ENCODE measurements at regions not wholly inside any gene's neighbourhood (a gene's known extent, or its start where the extent isn't known, plus 50 kb on each side); places are given as distances from the start of the nearest gene placed in this dataset.

DNA sequence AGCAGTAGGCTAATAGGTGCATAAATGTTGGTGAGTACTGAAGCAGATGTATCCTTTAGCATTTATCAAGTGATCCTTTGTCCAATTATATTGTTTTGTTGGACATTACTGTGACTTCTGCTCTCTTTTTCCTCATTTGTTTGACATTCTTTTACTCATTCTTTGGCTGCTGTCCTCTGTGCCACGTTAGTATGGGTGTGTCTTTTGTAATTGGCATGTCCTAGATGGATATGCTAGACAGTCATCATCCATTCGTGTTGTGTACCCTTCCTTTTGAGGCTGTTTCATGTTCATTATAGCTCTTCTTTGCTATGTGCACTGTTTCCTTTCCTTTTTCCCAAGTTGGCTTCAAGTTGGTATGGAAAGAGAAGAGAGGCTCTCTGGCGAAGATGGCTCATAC is 284.7 kb downstream of the CYP26B1 start:
- no peak overlapping the region for H3K4me2 ChIP-seq
- H2AFZ ChIP-seq (ENCODE audit: low read depth), result no peak overlapping the region
- H4K20me1 ChIP-seq (ENCODE audit: insufficient read depth), result no peaks in the 10 kb centered on the region
- H3K9ac ChIP-seq, result no peak overlapping the region
- no peaks in the 10 kb centered on the region for H3K4me1 ChIP-seq (ENCODE audit: low read depth, poor library complexity, severe bottlenecking)
- no peaks in the 10 kb centered on the region for H3K27me3 ChIP-seq (ENCODE audit: insufficient read depth, low read depth)
- H3K4me3 ChIP-seq (IDR thresholded peaks at IDR 0.05; ENCODE audit: insufficient read depth, low read depth, low read length), result no peak overlapping the region
- H3K79me2 ChIP-seq (ENCODE audit: insufficient read depth, low read depth), result no peaks in the 10 kb centered on the region
- TF ChIP-seq, protein P1, sequence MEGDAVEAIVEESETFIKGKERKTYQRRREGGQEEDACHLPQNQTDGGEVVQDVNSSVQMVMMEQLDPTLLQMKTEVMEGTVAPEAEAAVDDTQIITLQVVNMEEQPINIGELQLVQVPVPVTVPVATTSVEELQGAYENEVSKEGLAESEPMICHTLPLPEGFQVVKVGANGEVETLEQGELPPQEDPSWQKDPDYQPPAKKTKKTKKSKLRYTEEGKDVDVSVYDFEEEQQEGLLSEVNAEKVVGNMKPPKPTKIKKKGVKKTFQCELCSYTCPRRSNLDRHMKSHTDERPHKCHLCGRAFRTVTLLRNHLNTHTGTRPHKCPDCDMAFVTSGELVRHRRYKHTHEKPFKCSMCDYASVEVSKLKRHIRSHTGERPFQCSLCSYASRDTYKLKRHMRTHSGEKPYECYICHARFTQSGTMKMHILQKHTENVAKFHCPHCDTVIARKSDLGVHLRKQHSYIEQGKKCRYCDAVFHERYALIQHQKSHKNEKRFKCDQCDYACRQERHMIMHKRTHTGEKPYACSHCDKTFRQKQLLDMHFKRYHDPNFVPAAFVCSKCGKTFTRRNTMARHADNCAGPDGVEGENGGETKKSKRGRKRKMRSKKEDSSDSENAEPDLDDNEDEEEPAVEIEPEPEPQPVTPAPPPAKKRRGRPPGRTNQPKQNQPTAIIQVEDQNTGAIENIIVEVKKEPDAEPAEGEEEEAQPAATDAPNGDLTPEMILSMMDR (conservative IDR thresholded peaks at IDR 0.05; ENCODE audit: low read depth, low read length), result no peak
- H3K27ac ChIP-seq, result no peak overlapping the region
- no peaks in the 10 kb centered on the region for H3K36me3 ChIP-seq (ENCODE audit: insufficient read depth)

DNA sequence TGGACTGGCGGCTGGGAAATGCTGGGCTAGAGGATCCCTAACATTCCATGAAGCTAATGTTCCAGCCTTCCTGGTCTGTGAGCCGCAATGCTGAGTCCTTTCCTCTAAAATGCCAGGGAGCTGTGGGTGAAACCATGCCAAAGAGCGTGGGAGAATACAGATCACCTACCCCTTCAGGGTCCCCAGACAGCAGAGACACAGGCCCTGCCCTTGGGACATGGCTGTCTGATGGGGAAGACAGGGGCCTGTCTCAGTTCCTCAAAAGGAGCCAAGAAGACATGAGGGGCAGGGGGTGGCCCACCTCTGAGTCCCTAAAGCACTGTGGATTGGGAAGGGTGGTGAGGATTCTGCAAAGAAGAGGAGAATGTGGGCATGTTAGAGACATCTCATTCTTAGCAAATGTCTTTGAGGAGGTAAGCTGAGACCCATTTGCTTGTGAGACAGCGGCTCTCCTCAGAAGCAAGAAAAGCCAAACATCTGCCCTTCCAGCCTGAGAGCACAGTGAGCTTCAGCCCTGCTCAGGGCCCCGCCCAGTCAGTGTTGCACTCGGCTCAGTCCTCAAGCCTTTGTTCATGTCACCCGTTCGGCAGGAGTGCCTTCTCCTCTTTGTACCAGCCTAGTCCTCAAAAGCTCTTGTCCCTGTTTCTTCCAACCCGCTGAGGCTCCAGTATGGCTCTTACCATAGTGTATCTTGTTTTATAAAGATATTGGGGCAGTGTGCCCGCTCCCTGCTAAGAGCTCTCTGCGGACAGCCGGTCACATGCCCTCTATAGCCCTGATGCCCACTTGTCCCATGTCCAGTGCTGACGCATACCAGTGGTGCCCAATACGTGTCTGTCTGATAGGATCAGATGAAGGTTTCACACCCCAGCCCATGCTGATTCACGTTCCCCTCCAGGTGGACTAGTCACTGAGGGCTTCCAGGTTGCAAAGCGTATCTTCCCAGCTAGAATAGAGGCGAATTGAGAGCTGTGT is 286.2 kb downstream of the CYP26B1 start:
- H3K79me2 ChIP-seq (ENCODE audit: insufficient read depth, low read depth), result no peaks in the 10 kb centered on the region
- no peak overlapping the region for H3K9ac ChIP-seq
- no peaks in the 10 kb centered on the region for H3K4me1 ChIP-seq (ENCODE audit: low read depth, poor library complexity, severe bottlenecking)
- TF ChIP-seq, protein P1 (conservative IDR thresholded peaks at IDR 0.05; ENCODE audit: low read depth, low read length), result no peak
- no peaks in the 10 kb centered on the region for H4K20me1 ChIP-seq (ENCODE audit: insufficient read depth)
- H3K4me3 ChIP-seq (IDR thresholded peaks at IDR 0.05; ENCODE audit: insufficient read depth, low read depth, low read length), result no peak overlapping the region
- H3K4me2 ChIP-seq, result no peak overlapping the region
- H2AFZ ChIP-seq (ENCODE audit: low read depth), result no peak overlapping the region
- no peaks in the 10 kb centered on the region for H3K27me3 ChIP-seq (ENCODE audit: insufficient read depth, low read depth)
- no peaks in the 10 kb centered on the region for H3K36me3 ChIP-seq (ENCODE audit: insufficient read depth)
- H3K27ac ChIP-seq, result no peak overlapping the region

DNA sequence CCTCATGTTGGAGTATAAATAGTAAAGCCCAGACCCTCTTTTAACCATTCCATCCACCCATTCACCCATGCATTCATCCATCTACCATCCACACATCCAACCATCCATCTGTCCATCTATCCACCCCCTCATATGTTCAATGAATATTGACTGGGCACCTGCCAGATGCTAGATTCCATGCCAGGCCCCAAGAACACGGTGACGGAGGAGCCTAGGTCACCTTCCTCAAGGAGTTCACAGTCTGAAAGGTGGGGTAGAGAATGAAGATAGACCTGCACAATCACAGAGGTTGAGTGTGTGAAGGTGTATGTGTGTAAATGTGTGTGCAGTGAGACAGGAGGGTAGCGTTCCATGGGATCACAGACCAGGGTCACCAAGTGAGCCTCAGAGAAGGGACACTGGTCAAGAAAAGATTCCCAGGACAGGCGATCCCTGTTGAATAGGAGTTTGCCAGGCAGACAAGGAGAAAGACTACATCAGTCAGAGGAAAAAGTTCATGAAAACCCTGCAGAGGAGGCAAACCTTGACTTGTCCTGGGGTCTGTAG is 287.2 kb downstream of the CYP26B1 start:
- H2AFZ ChIP-seq (ENCODE audit: low read depth), result no peak overlapping the region
- no peak overlapping the region for H3K4me2 ChIP-seq
- no peaks in the 10 kb centered on the region for H3K36me3 ChIP-seq (ENCODE audit: insufficient read depth)
- no peaks in the 10 kb centered on the region for H4K20me1 ChIP-seq (ENCODE audit: insufficient read depth)
- TF ChIP-seq, protein P1 (conservative IDR thresholded peaks at IDR 0.05; ENCODE audit: low read depth, low read length), result no peak
- no peaks in the 10 kb centered on the region for H3K79me2 ChIP-seq (ENCODE audit: insufficient read depth, low read depth)
- H3K4me1 ChIP-seq (ENCODE audit: low read depth, poor library complexity, severe bottlenecking), result no peaks in the 10 kb centered on the region
- H3K27ac ChIP-seq, result no peak overlapping the region
- no peaks in the 10 kb centered on the region for H3K27me3 ChIP-seq (ENCODE audit: insufficient read depth, low read depth)
- no peak overlapping the region for H3K9ac ChIP-seq
- H3K4me3 ChIP-seq (IDR thresholded peaks at IDR 0.05; ENCODE audit: insufficient read depth, low read depth, low read length), result no peak overlapping the region

DNA sequence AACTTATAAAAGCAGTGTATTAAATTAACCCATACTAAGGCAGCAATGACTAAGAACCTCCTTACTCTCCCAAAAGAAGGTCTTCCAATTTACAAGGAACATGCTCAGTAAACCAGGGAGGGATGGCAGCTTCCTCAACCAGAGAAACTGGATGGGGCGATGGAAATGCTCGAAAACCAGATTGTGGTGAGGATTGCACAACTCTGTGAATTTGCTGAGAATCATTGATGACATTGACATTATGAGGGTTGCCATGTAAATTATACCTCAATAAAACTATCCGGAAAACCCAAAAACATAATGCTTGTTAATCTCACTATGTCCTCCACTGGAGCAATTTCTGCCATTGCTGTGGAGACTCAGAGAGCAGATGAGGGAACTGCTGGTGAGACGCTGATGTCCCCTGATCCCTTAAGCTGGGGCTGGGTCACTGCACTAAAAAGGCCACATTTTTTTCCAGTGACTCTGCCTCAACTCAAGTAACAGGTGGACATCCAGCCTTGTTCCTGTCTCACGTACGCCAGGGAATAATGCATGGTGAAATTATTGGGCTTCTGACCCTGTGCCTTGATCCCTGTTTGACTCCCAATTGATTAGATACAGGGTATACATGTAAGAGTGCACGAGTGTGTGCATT is 288.3 kb downstream of the CYP26B1 start:
- no peaks in the 10 kb centered on the region for H4K20me1 ChIP-seq (ENCODE audit: insufficient read depth)
- TF ChIP-seq, protein P1 (conservative IDR thresholded peaks at IDR 0.05; ENCODE audit: low read depth, low read length), result no peak

More for the DNA sequence above, 288.3 kb downstream of the CYP26B1 start:
- no peaks in the 10 kb centered on the region for H3K79me2 ChIP-seq (ENCODE audit: insufficient read depth, low read depth)
- no peak overlapping the region for H3K27ac ChIP-seq
- no peak overlapping the region for H2AFZ ChIP-seq (ENCODE audit: low read depth)
- H3K27me3 ChIP-seq (ENCODE audit: insufficient read depth, low read depth), result no peaks in the 10 kb centered on the region
- H3K4me2 ChIP-seq, result no peak overlapping the region
- H3K4me3 ChIP-seq (IDR thresholded peaks at IDR 0.05; ENCODE audit: insufficient read depth, low read depth, low read length), result no peak overlapping the region
- no peaks in the 10 kb centered on the region for H3K36me3 ChIP-seq (ENCODE audit: insufficient read depth)
- no peaks in the 10 kb centered on the region for H3K4me1 ChIP-seq (ENCODE audit: low read depth, poor library complexity, severe bottlenecking)
- H3K9ac ChIP-seq, result no peak overlapping the region
